ENCODE measurements at regions not wholly inside any gene's neighbourhood (a gene's known extent, or its start where the extent isn't known, plus 50 kb on each side); places are given as distances from the start of the nearest gene placed in this dataset.

- ChIA-PET CTCF (ENCODE audit: partially characterized antibody) (interaction anchor here (1.0 kb wide), 1 partner anchor 13 kb away, joined by 3 read pairs; no protein-coding TSS in a partner anchor), POLR2A (ENCODE audit: partially characterized antibody) (interaction anchor here (1.0 kb wide), 1 partner anchor 582 kb away, joined by 3 read pairs; no protein-coding TSS in a partner anchor)
- Histone ChIP-seq H2BK12ac (ENCODE audit: low read depth, low read length) (0 out of 2 replicates have a peak overlapping the region, but pooled peaks have one; percentile 93), H4K8ac (ENCODE audit: extremely low read depth, insufficient read depth, low read length) (no peak overlapping the region), H3K79me2 (ENCODE audit: control insufficient read depth in 1 of 2, insufficient read depth in 2 of 2, low read length in 2 of 2) (no peaks in the 10 kb centered on the region), H3K4me1 (replicated peaks in 1 of 4; ENCODE audit: control insufficient read depth in 3 of 4, insufficient read depth in 4 of 4, low read length in 3 of 4) (peaks cover 8 to 26% (median 18%) of the 10 kb centered on the region in 4 experiments), H2BK20ac (ENCODE audit: low read length) (peak overlapping the region; percentile 87), H3K56ac (replicated peaks; ENCODE audit: insufficient read length, low read depth, low read length) (no peak overlapping the region), H3K14ac (ENCODE audit: insufficient read length) (no peak overlapping the region), H2AFZ (ENCODE audit: low read length) (no peak overlapping the region), H3K9ac (replicated peaks in 1 of 4; ENCODE audit: extremely low read depth in 1 of 4, low read depth in 3 of 4, low read length in 3 of 4) (no peak overlapping the region), H3K9me3 (ENCODE audit: insufficient read depth in 2 of 2, low read depth in 1 of 2, low read length in 1 of 2) (no peaks in the 10 kb centered on the region), H3K27ac (ENCODE audit: low read depth, low read length) (no peak overlapping the region), H3K23ac (ENCODE audit: insufficient read length) (no peak overlapping the region), H3K23me2 (ENCODE audit: low read depth, low read length) (no peaks in the 10 kb centered on the region), H2BK120ac (replicated peaks; ENCODE audit: low read depth, low read length) (no peak overlapping the region), H3K4ac (replicated peaks; ENCODE audit: insufficient read length, low read depth, low read length) (peak overlapping the region; percentile 79), H3K4me3 (ENCODE audit: extremely low read depth in 1 of 4, insufficient read depth in 2 of 4, low read depth in 3 of 4, low read length in 4 of 4) (no peak overlapping the region), H2BK15ac (ENCODE audit: low read length) (no peak overlapping the region), H2AK5ac (ENCODE audit: low read depth, low read length) (no peak overlapping the region), H3K18ac (ENCODE audit: extremely low read depth, low read length) (peak overlapping the region; percentile 24; the same call in 1 of the 2 replicates), H4K5ac (ENCODE audit: insufficient read length, low read depth, low read length) (no peak overlapping the region), H3K4me2 (ENCODE audit: insufficient read depth in 1 of 2, low read depth in 2 of 2, low read length in 2 of 2) (no peak overlapping the region), H2BK5ac (ENCODE audit: low read depth, low read length) (peak overlapping the region; percentile 4; the same call in 1 of the 2 replicates), H3K79me1 (ENCODE audit: low read depth, low read length) (no peaks in the 10 kb centered on the region), H4K91ac (replicated peaks; ENCODE audit: insufficient read length, low read length) (peak overlapping the region; percentile 25), H3K36me3 (ENCODE audit: control insufficient read depth in 2 of 4, insufficient read depth in 4 of 4, low read length in 3 of 4) (no peaks in the 10 kb centered on the region), H3K27me3 (replicated peaks in 1 of 4; ENCODE audit: control insufficient read depth in 3 of 4, extremely low read depth in 1 of 4, insufficient read depth in 3 of 4, low read length in 3 of 4) (peaks cover 0 to 7% (median 0%) of the 10 kb centered on the region in 4 experiments; a peak in 1 of 7 replicates), H4K20me1 (replicated peaks in 1 of 2; ENCODE audit: control insufficient read depth in 1 of 2, insufficient read depth in 2 of 2, low read length in 2 of 2) (no peaks in the 10 kb centered on the region)
- no peak for DNase-seq (ENCODE audit: low read depth in 1 of 2, low spot score in 2 of 2)
- 87% methylated on average over 7 of the region's 7 CpGs; no CpG with 5 or more reads in 1 of the 2 experiments for WGBS, 2 experiments (ENCODE audit: extremely low coverage in 1 of 2, insufficient coverage in 1 of 2, insufficient read length in 1 of 2, insufficient replicate concordance in 2 of 2, low coverage in 1 of 2, low lambda C conversion rate in 2 of 2, missing lambda C conversion rate in 1 of 2)
- FAIRE-seq: no peak
- TF ChIP-seq CREB1 (IDR thresholded peaks at IDR 0.05): no peak
- TF ChIP-seq CHD1 (IDR thresholded peaks at IDR 0.05; ENCODE audit: low read depth, low read length): no peak
- TF ChIP-seq JUND (IDR thresholded peaks at IDR 0.05; ENCODE audit: low read length): no peak
- no peak for TF ChIP-seq EZH2 (IDR thresholded peaks at IDR 0.05; ENCODE audit: low read depth, low read length, severe bottlenecking)
- TF ChIP-seq BACH1 (IDR thresholded peaks at IDR 0.05; ENCODE audit: low read length): no peak
- TF ChIP-seq TAF1 (IDR thresholded peaks at IDR 0.05; ENCODE audit: low read depth, low read length): no peak
- TF ChIP-seq TCF12 (IDR thresholded peaks at IDR 0.05; ENCODE audit: low read depth, low read length): no peak
- no peak for TF ChIP-seq SP4 (IDR thresholded peaks at IDR 0.05; ENCODE audit: low read length)
- TF ChIP-seq GABPA (IDR thresholded peaks at IDR 0.05; ENCODE audit: borderline replicate concordance, insufficient read depth, low read length): no peak
- TF ChIP-seq RBBP5 (IDR thresholded peaks at IDR 0.05; ENCODE audit: borderline replicate concordance, low read depth, low read length): no peak
- TF ChIP-seq KDM4A (IDR thresholded peaks at IDR 0.05; ENCODE audit: low read depth, low read length, severe bottlenecking): no peak
- no peak for TF ChIP-seq FOSL1 (IDR thresholded peaks at IDR 0.05; ENCODE audit: insufficient read depth, low read depth, low read length)
- TF ChIP-seq CTBP2 (IDR thresholded peaks at IDR 0.05; ENCODE audit: borderline replicate concordance, insufficient read depth, insufficient read length, low read length): no peak
- no peak for TF ChIP-seq E2F6 (IDR thresholded peaks at IDR 0.05)
Measured at GRCh38 chr2:111707700-111708099, 176.3 kb downstream of the ANAPC1 start.

Measured in H1 (cell line).